K562 (cell line): ENCODE measurements at regions not wholly inside any gene's neighbourhood (a gene's known extent, or its start where the extent isn't known, plus 50 kb on each side); places are given as distances from the start of the nearest gene placed in this dataset.
A peak's percentile ranks its signal among the peaks of the same experiment; 100 is the strongest.

Experiments used
- CBFA2T2 ChIP-seq: fragments of 450-650 bp; conservative IDR thresholded peaks from 2 replicates; pipeline ENCODE4 v1.6.1; 2017; ENCODE audit warnings: mild to moderate bottlenecking
- CBFB ChIP-seq: sonication (generic); formaldehyde crosslinking; IDR thresholded peaks from 2 replicates; pipeline ENCODE4 v1.4.0; 2020; ENCODE audit warnings: mild to moderate bottlenecking, missing genetic modification reagents
- CCNT2 ChIP-seq: IDR thresholded peaks from 2 replicates; pipeline ENCODE4 v1.6.1; 2011; ENCODE audit warnings: borderline replicate concordance, low read depth, mild to moderate bottlenecking, moderate library complexity, mixed read lengths, low read length; ENCODE audit not compliant: insufficient read length; ENCODE audit errors: extremely low read depth
- CREB1 ChIP-seq, 2 experiments: sonication (generic) in 1 of 2; formaldehyde crosslinking in 1 of 2; IDR thresholded peaks; 2 replicates each; pipeline versions ENCODE4 v1.6.1 to v1.8.0; 2012 to 2022; ENCODE audit warnings: inconsistent platforms in 1 of 2, mild to moderate bottlenecking in 1 of 2, missing genetic modification reagents in 1 of 2, moderate library complexity in 1 of 2
- EP300 ChIP-seq: IDR thresholded peaks from 2 replicates; pipeline ENCODE4 v1.6.1; 2012; ENCODE audit warnings: low read length, improper control_type of control experiment
- FOXK2 ChIP-seq, 2 experiments: fragments of 450-650 bp; IDR thresholded peaks in 1 of 2; conservative IDR thresholded peaks in 1 of 2; 2 replicates each; pipeline ENCODE4 v1.6.1; 2016; ENCODE audit warnings: low read depth in 2 of 2, mild to moderate bottlenecking in 1 of 2
- GATAD2B ChIP-seq: fragments of 450-650 bp; IDR thresholded peaks from 2 replicates; pipeline ENCODE4 v1.6.1; 2017; ENCODE audit warnings: mild to moderate bottlenecking, borderline replicate concordance
- LEF1 ChIP-seq: fragments of 450-650 bp; IDR thresholded peaks from 2 replicates; pipeline ENCODE4 v1.6.1; 2016; ENCODE audit warnings: mild to moderate bottlenecking
- NFIC ChIP-seq: fragments of 450-650 bp; IDR thresholded peaks from 2 replicates; pipeline ENCODE4 v1.6.1; 2017; ENCODE audit warnings: mild to moderate bottlenecking, inconsistent platforms
- PTBP1 ChIP-seq: fragments of 200-400 bp; formaldehyde crosslinking; IDR thresholded peaks from 2 replicates; pipeline ENCODE4 v1.6.1; 2017; ENCODE audit warnings: low read depth, low read length
- RBM17 ChIP-seq: fragments of 200-400 bp; formaldehyde crosslinking; IDR thresholded peaks from 2 replicates; pipeline ENCODE4 v1.6.1; 2017; ENCODE audit warnings: low read depth, mild to moderate bottlenecking, low read length, borderline replicate concordance
- SIRT6 ChIP-seq: IDR thresholded peaks from one replicate; pipeline ENCODE4 v1.6.1; 2012; ENCODE audit warnings: low read depth, mild to moderate bottlenecking, control low read depth, inconsistent platforms, low read length, moderate library complexity
- SMARCE1 ChIP-seq: fragments of 450-650 bp; IDR thresholded peaks from 2 replicates; pipeline ENCODE4 v1.7.1; 2016; ENCODE audit warnings: mild to moderate bottlenecking
- ZNF121 ChIP-seq: sonication (generic); formaldehyde crosslinking; conservative IDR thresholded peaks from 2 replicates; pipeline ENCODE4 v1.8.0; 2022; ENCODE audit warnings: missing genetic modification reagents
- ZNF717 ChIP-seq: fragments of 250-450 bp; sonication (Bioruptor Pico); IDR thresholded peaks from 2 replicates; pipeline ENCODE4 v1.5.0; 2021
- ZSCAN29 ChIP-seq: fragments of 450-650 bp; IDR thresholded peaks from 2 replicates; pipeline ENCODE4 v1.6.1; 2017
- TF ChIP-seq, protein P1 (sequence below): fragments of 250-450 bp; sonication (Bioruptor Pico); IDR thresholded peaks from 2 replicates; pipeline ENCODE4 v1.8.0; 2022; ENCODE audit warnings: inconsistent platforms
- TF ChIP-seq, protein P2 (sequence below): fragments of 450-650 bp; IDR thresholded peaks from 2 replicates; pipeline ENCODE4 v1.6.1; 2017; ENCODE audit warnings: antibody characterized with exemption, mild to moderate bottlenecking

DNA sequence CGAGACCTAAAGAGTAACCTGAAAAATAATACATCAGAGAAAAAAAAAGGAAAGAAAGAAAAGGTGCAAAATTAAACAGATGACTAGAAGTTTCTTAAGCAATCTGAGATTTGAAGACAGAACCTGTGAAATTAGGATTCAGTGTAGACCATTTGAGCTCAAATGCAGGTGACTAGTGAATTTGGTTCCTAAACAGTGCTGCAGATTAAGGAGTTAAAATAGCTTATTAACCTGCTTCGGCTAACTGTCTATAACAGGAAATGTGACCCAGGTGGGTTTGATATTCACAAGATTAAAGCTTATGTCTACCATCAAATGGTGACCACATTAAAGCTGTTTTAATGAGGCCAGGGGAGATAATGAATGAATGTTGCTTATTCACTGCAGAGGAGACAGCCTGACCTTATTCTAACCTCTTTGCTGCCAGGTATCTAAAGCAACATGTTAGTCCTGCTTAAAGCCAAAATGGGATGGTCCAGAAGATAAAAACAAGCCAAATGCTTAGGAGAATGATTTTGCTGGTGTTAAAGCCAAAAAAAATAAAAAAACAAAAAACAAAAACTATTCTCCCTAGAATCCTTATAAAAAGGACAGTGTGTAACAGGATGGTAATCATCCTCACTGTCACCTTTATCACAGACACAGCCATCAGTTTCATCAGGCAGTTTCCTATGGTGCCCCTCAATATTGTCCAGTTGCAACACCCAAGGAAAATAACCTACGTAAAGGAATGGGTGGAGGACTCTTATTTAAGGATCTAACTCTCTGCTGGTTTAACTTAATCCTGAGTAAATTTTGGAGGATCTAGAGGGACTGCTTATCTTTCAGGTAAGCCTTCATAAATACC is 769.0 kb upstream of the ZEB2 start (continued):
- TF ChIP-seq CCNT2: no peak
- no peak for TF ChIP-seq CBFB
- TF ChIP-seq RBM17: no peak
- TF ChIP-seq FOXK2 (conservative IDR thresholded peaks at IDR 0.05 in 1 of 2, IDR thresholded peaks at IDR 0.05 in 1 of 2; ENCODE audit: low read depth in 2 of 2): 0 out of 4 replicates have a peak, but pooled peaks of 1 of the 2 experiments have one; percentile 17
- no peak for TF ChIP-seq CREB1 (IDR thresholded peaks at IDR 0.05)
- no peak for TF ChIP-seq CREB1 (CRISPR knock-in tag; IDR thresholded peaks at IDR 0.05)
- peak; percentile 35; the same call in 1 of the 2 replicates for TF ChIP-seq GATAD2B
- peak; percentile 69; the same call in 1 of the 2 replicates for TF ChIP-seq EP300
- peak; percentile 89; the same call in 1 of the 2 replicates for TF ChIP-seq LEF1
- no peak for TF ChIP-seq PTBP1
- TF ChIP-seq CBFA2T2: peak; percentile 86
- TF ChIP-seq, protein P1, sequence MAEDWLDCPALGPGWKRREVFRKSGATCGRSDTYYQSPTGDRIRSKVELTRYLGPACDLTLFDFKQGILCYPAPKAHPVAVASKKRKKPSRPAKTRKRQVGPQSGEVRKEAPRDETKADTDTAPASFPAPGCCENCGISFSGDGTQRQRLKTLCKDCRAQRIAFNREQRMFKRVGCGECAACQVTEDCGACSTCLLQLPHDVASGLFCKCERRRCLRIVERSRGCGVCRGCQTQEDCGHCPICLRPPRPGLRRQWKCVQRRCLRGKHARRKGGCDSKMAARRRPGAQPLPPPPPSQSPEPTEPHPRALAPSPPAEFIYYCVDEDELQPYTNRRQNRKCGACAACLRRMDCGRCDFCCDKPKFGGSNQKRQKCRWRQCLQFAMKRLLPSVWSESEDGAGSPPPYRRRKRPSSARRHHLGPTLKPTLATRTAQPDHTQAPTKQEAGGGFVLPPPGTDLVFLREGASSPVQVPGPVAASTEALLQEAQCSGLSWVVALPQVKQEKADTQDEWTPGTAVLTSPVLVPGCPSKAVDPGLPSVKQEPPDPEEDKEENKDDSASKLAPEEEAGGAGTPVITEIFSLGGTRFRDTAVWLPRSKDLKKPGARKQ (CRISPR knock-in tag): no peak
- TF ChIP-seq NFIC: peak; percentile 60
- TF ChIP-seq, protein P2, sequence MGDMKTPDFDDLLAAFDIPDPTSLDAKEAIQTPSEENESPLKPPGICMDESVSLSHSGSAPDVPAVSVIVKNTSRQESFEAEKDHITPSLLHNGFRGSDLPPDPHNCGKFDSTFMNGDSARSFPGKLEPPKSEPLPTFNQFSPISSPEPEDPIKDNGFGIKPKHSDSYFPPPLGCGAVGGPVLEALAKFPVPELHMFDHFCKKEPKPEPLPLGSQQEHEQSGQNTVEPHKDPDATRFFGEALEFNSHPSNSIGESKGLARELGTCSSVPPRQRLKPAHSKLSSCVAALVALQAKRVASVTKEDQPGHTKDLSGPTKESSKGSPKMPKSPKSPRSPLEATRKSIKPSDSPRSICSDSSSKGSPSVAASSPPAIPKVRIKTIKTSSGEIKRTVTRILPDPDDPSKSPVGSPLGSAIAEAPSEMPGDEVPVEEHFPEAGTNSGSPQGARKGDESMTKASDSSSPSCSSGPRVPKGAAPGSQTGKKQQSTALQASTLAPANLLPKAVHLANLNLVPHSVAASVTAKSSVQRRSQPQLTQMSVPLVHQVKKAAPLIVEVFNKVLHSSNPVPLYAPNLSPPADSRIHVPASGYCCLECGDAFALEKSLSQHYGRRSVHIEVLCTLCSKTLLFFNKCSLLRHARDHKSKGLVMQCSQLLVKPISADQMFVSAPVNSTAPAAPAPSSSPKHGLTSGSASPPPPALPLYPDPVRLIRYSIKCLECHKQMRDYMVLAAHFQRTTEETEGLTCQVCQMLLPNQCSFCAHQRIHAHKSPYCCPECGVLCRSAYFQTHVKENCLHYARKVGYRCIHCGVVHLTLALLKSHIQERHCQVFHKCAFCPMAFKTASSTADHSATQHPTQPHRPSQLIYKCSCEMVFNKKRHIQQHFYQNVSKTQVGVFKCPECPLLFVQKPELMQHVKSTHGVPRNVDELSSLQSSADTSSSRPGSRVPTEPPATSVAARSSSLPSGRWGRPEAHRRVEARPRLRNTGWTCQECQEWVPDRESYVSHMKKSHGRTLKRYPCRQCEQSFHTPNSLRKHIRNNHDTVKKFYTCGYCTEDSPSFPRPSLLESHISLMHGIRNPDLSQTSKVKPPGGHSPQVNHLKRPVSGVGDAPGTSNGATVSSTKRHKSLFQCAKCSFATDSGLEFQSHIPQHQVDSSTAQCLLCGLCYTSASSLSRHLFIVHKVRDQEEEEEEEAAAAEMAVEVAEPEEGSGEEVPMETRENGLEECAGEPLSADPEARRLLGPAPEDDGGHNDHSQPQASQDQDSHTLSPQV: no peak
- no peak for TF ChIP-seq ZNF121 (CRISPR knock-in tag)
- no peak for TF ChIP-seq ZNF717 (CRISPR knock-in tag)
- TF ChIP-seq ZSCAN29: peak; percentile 84
- peak; percentile 42; the same call in 1 of the 2 replicates for TF ChIP-seq SMARCE1
- TF ChIP-seq SIRT6: no peak
